ENCODE measurements at regions not wholly inside any gene's neighbourhood (a gene's known extent, or its start where the extent isn't known, plus 50 kb on each side); places are given as distances from the start of the nearest gene placed in this dataset.
A peak's percentile ranks its signal among the peaks of the same experiment; 100 is the strongest.
"Not testable (repeated sequence)": the region's sequence is repeated elsewhere in the genome, so short reads cannot be mapped to it uniquely, and the experiment has no call there.

DNA sequence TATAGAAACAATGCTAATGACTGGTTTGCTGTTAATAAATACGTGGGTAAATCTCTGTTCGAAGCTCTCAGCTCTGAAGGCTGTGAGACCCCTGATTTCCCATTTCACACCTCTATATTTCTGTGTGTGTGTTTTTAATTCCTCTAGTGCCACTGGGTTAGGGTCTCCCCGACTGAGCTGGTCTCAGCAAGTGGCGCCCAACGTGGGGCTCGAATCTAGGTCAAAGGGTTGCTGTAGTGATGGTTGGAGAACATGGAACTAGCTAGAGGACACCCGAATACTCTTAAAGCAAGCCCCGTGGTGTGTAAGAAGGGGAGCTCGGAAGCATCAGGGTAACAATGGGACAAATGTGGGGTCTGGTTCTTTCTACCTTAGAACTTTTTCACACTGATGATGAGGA lies 482.9 kb upstream of the ITGA1 start:
- H2BK5ac ChIP-seq (ENCODE audit: low read depth, low read length); H3K79me2 ChIP-seq (ENCODE audit: control insufficient read depth in 1 of 2, insufficient read depth in 2 of 2, low read length in 2 of 2); H2BK12ac ChIP-seq (ENCODE audit: low read depth, low read length); H3K27me3 ChIP-seq (replicated peaks in 1 of 4; ENCODE audit: control insufficient read depth in 3 of 4, extremely low read depth in 1 of 4, insufficient read depth in 3 of 4, low read length in 3 of 4); H3K27ac ChIP-seq (ENCODE audit: low read depth, low read length); H2BK120ac ChIP-seq (replicated peaks; ENCODE audit: low read depth, low read length); H3K9ac ChIP-seq (replicated peaks in 1 of 4; ENCODE audit: extremely low read depth in 1 of 4, low read depth in 3 of 4, low read length in 3 of 4); H3K56ac ChIP-seq (replicated peaks; ENCODE audit: insufficient read length, low read depth, low read length); H3K4ac ChIP-seq (replicated peaks; ENCODE audit: insufficient read length, low read depth, low read length); H2AFZ ChIP-seq (ENCODE audit: low read length); H3K4me3 ChIP-seq (ENCODE audit: extremely low read depth in 1 of 4, insufficient read depth in 2 of 4, low read depth in 3 of 4, low read length in 4 of 4); H4K91ac ChIP-seq (replicated peaks; ENCODE audit: insufficient read length, low read length); H3K4me1 ChIP-seq (replicated peaks in 1 of 4; ENCODE audit: control insufficient read depth in 3 of 4, insufficient read depth in 4 of 4, low read length in 3 of 4); FAIRE-seq; H2AK5ac ChIP-seq (ENCODE audit: low read depth, low read length); H2BK15ac ChIP-seq (ENCODE audit: low read length); H3K18ac ChIP-seq (ENCODE audit: extremely low read depth, low read length); POLR2A ChIA-PET (ENCODE audit: partially characterized antibody); H3K4me2 ChIP-seq (ENCODE audit: insufficient read depth in 1 of 2, low read depth in 2 of 2, low read length in 2 of 2); CTCF ChIA-PET (ENCODE audit: partially characterized antibody); H4K5ac ChIP-seq (ENCODE audit: insufficient read length, low read depth, low read length); H3K14ac ChIP-seq (ENCODE audit: insufficient read length); H3K79me1 ChIP-seq (ENCODE audit: low read depth, low read length); H2BK20ac ChIP-seq (ENCODE audit: low read length); H4K20me1 ChIP-seq (replicated peaks in 1 of 2; ENCODE audit: control insufficient read depth in 1 of 2, insufficient read depth in 2 of 2, low read length in 2 of 2); H3K23me2 ChIP-seq (ENCODE audit: low read depth, low read length); H3K36me3 ChIP-seq (ENCODE audit: control insufficient read depth in 2 of 4, insufficient read depth in 4 of 4, low read length in 3 of 4); H4K8ac ChIP-seq (ENCODE audit: extremely low read depth, insufficient read depth, low read length); H3K23ac ChIP-seq (ENCODE audit: insufficient read length): not testable (repeated sequence)
- 86% methylated on average over 9 of the region's 9 CpGs; no CpG with 5 or more reads in 1 of the 2 experiments for WGBS, 2 experiments (ENCODE audit: extremely low coverage in 1 of 2, insufficient coverage in 1 of 2, insufficient read length in 1 of 2, insufficient replicate concordance in 2 of 2, low coverage in 1 of 2, low lambda C conversion rate in 2 of 2, missing lambda C conversion rate in 1 of 2)
- DNase-seq (ENCODE audit: low read depth in 1 of 2, low spot score in 2 of 2) = peak in 1 of 2 experiments; percentile 57
- H3K9me3 ChIP-seq (ENCODE audit: insufficient read depth in 2 of 2, low read depth in 1 of 2, low read length in 1 of 2) = peaks cover 12 to 19% of the 10 kb centered on the region in 2 experiments

Data from H1 (cell line).